ENCODE measurements at regions not wholly inside any gene's neighbourhood (a gene's known extent, or its start where the extent isn't known, plus 50 kb on each side); places are given as distances from the start of the nearest gene placed in this dataset.

DNA sequence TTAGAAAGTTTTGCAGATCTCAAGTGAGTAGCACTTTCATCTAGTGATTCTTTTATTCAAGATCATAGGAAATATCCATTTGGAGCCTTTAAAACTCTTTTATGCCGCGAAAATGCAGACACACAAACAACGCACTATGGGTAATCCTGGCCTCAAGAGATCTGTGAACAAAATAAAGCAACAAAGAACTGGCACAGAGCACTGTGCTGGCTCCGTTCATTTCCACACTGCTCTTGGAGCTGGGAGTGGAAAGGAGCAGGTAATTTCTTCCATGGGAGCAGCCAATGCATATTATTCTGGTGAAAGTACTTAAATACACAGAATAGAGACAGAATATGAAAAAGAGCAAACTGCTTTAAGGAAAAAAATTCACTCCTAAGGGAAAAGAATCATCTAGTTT is 172.7 kb upstream of the FRG1 start:
- H3K4me2 ChIP-seq (ENCODE audit: low read depth, low read length), result no peak overlapping the region
- H3K4me1 ChIP-seq (ENCODE audit: low read length), result no peaks in the 10 kb centered on the region
- no peak overlapping the region for H3K4me3 ChIP-seq (ENCODE audit: low read length)
- no peaks in the 10 kb centered on the region for H3K9me3 ChIP-seq (replicated peaks; ENCODE audit: insufficient read depth, low read length)
- H4K20me1 ChIP-seq (ENCODE audit: insufficient read depth, low read length), result no peaks in the 10 kb centered on the region
- H3K36me3 ChIP-seq (replicated peaks; ENCODE audit: insufficient read depth, low read length), result no peaks in the 10 kb centered on the region
- TF ChIP-seq EZH2phosphoT487 (IDR thresholded peaks at IDR 0.05; ENCODE audit: low read length) (no peak), EZH2 (optimal IDR thresholded peaks at IDR 0.05; ENCODE audit: low read depth, low read length) (no peak)
- TF ChIP-seq, protein P1, sequence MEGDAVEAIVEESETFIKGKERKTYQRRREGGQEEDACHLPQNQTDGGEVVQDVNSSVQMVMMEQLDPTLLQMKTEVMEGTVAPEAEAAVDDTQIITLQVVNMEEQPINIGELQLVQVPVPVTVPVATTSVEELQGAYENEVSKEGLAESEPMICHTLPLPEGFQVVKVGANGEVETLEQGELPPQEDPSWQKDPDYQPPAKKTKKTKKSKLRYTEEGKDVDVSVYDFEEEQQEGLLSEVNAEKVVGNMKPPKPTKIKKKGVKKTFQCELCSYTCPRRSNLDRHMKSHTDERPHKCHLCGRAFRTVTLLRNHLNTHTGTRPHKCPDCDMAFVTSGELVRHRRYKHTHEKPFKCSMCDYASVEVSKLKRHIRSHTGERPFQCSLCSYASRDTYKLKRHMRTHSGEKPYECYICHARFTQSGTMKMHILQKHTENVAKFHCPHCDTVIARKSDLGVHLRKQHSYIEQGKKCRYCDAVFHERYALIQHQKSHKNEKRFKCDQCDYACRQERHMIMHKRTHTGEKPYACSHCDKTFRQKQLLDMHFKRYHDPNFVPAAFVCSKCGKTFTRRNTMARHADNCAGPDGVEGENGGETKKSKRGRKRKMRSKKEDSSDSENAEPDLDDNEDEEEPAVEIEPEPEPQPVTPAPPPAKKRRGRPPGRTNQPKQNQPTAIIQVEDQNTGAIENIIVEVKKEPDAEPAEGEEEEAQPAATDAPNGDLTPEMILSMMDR (IDR thresholded peaks at IDR 0.05; ENCODE audit: low read length), result no peak
- H3K27me3 ChIP-seq (replicated peaks; ENCODE audit: insufficient read depth, low read length), result no peaks in the 10 kb centered on the region
- H3K27ac ChIP-seq (ENCODE audit: low read length), result no peak overlapping the region
- no peak for DNase-seq
- no peaks in the 10 kb centered on the region for H3F3A ChIP-seq (ENCODE audit: insufficient read depth, low read length)
- no peak overlapping the region for H3K9ac ChIP-seq (ENCODE audit: low read length)
- no peak overlapping the region for H2AFZ ChIP-seq (ENCODE audit: low read length)
- no peaks in the 10 kb centered on the region for H3K79me2 ChIP-seq (ENCODE audit: low read length)
- H3K9me2 ChIP-seq (replicated peaks; ENCODE audit: insufficient read depth, low read length), result no peaks in the 10 kb centered on the region

DNA sequence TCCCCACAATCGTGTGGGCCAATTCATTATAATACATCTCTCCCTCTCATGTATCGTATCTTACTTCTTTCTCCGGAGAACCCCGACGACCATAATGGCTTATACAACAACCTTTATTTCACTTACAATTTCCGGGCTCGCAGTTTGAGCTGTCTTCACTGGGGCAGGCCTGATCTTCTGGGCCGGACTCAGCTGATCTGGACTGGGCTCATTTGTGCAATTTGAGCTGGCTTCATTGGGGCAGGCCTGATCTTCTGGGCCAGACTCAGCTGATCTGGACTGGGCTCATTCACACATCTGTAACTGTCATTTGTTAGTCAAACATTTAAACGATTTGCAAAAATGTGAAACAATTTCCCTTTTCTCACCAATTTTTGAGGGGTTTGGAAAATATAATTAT is 171.5 kb upstream of the FRG1 start:
- no peaks in the 10 kb centered on the region for H3K4me1 ChIP-seq (ENCODE audit: low read length)
- DNase-seq, result no peak
- H3K36me3 ChIP-seq (replicated peaks; ENCODE audit: insufficient read depth, low read length), result no peaks in the 10 kb centered on the region
- no peaks in the 10 kb centered on the region for H3F3A ChIP-seq (ENCODE audit: insufficient read depth, low read length)
- no peaks in the 10 kb centered on the region for H3K79me2 ChIP-seq (ENCODE audit: low read length)
- no peak overlapping the region for H3K27ac ChIP-seq (ENCODE audit: low read length)
- no peak overlapping the region for H3K9ac ChIP-seq (ENCODE audit: low read length)
- H3K4me3 ChIP-seq (ENCODE audit: low read length), result no peak overlapping the region
- no peaks in the 10 kb centered on the region for H4K20me1 ChIP-seq (ENCODE audit: insufficient read depth, low read length)
- no peaks in the 10 kb centered on the region for H3K9me3 ChIP-seq (replicated peaks; ENCODE audit: insufficient read depth, low read length)
- no peaks in the 10 kb centered on the region for H3K27me3 ChIP-seq (replicated peaks; ENCODE audit: insufficient read depth, low read length)
- H3K4me2 ChIP-seq (ENCODE audit: low read depth, low read length), result no peak overlapping the region
- H2AFZ ChIP-seq (ENCODE audit: low read length), result no peak overlapping the region
- TF ChIP-seq EZH2phosphoT487 (IDR thresholded peaks at IDR 0.05; ENCODE audit: low read length), result no peak
- TF ChIP-seq, protein P1 (IDR thresholded peaks at IDR 0.05; ENCODE audit: low read length), result no peak
- no peak for TF ChIP-seq EZH2 (optimal IDR thresholded peaks at IDR 0.05; ENCODE audit: low read depth, low read length)
- no peaks in the 10 kb centered on the region for H3K9me2 ChIP-seq (replicated peaks; ENCODE audit: insufficient read depth, low read length)

DNA sequence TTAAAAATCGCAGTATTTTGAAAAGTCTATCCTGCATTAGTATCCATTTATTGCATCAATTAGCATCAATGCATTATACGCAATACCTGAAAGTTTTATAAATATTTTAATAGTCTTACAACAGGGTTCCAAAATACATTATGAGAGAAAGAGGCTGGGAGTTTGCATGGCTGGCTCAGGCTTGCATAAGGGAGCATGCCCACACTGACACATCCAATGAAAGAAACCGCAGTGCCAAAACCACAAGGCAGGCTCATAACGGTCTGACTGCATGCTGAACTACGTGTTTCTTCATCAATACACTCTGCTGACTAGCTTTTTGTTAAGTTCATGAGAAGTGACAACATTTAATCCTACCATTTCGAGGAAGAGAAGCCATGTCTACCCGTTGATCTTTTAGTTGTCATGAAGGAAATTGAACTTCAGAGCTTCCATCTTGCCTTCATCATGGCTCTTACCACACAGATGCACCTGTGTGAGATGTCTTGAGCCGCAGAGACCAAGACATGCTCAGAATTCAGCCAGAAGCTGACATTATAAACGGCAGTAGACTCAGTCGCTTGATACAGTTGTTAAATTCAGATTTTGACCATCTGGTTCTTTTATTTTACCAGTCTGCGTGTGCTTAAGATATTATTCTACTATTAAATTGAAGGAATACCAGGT is 168.8 kb upstream of the FRG1 start:
- Histone ChIP-seq H3F3A (ENCODE audit: insufficient read depth, low read length) (no peaks in the 10 kb centered on the region), H3K27me3 (replicated peaks; ENCODE audit: insufficient read depth, low read length) (no peaks in the 10 kb centered on the region), H4K20me1 (ENCODE audit: insufficient read depth, low read length) (no peaks in the 10 kb centered on the region), H3K27ac (ENCODE audit: low read length) (no peak overlapping the region), H3K9ac (ENCODE audit: low read length) (no peak overlapping the region), H3K4me1 (ENCODE audit: low read length) (no peaks in the 10 kb centered on the region), H3K36me3 (replicated peaks; ENCODE audit: insufficient read depth, low read length) (no peaks in the 10 kb centered on the region), H3K9me3 (replicated peaks; ENCODE audit: insufficient read depth, low read length) (no peaks in the 10 kb centered on the region), H2AFZ (ENCODE audit: low read length) (no peak overlapping the region), H3K79me2 (ENCODE audit: low read length) (no peaks in the 10 kb centered on the region), H3K9me2 (replicated peaks; ENCODE audit: insufficient read depth, low read length) (no peaks in the 10 kb centered on the region), H3K4me3 (ENCODE audit: low read length) (no peak overlapping the region), H3K4me2 (ENCODE audit: low read depth, low read length) (no peak overlapping the region)
- no peak for DNase-seq
- TF ChIP-seq EZH2 (optimal IDR thresholded peaks at IDR 0.05; ENCODE audit: low read depth, low read length), result no peak
- no peak for TF ChIP-seq EZH2phosphoT487 (IDR thresholded peaks at IDR 0.05; ENCODE audit: low read length)
- TF ChIP-seq, protein P1 (IDR thresholded peaks at IDR 0.05; ENCODE audit: low read length), result no peak
